HG02759 (cell line): ENCODE measurements at regions not wholly inside any gene's neighbourhood (a gene's known extent, or its start where the extent isn't known, plus 50 kb on each side); places are given as distances from the start of the nearest gene placed in this dataset.
"Not testable (repeated sequence)": the region's sequence is repeated elsewhere in the genome, so short reads cannot be mapped to it uniquely, and the experiment has no call there.

Experiments
- ATAC-seq: cut with Tn5 transposase; IDR thresholded peaks from one replicate; pipeline ENCODE4 v1.9.1; 2021; ENCODE audit warnings: mild to moderate bottlenecking, moderate library complexity; ENCODE audit not compliant: unreplicated experiment

DNA sequence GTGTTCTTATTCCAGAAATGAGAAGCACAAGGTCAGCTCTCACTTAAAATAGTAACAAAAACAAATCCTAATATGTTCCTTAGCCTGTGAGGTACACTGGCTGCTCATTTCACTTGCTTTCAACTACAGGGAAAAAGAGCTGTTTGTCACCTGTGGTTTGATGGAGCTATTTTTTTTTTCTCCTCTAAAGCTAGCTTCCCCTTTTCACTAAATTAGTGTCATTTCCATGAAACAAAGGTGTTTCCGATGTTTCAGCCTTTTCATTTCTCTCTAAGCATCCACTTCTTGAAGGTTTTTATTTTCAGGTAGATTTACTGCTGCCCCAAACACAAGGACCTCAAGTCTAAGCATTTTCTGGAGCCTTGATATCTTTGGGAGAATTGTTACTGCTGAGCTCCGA, 148.6 kb downstream of the RBMX2 start:
- ATAC-seq = no peak

DNA sequence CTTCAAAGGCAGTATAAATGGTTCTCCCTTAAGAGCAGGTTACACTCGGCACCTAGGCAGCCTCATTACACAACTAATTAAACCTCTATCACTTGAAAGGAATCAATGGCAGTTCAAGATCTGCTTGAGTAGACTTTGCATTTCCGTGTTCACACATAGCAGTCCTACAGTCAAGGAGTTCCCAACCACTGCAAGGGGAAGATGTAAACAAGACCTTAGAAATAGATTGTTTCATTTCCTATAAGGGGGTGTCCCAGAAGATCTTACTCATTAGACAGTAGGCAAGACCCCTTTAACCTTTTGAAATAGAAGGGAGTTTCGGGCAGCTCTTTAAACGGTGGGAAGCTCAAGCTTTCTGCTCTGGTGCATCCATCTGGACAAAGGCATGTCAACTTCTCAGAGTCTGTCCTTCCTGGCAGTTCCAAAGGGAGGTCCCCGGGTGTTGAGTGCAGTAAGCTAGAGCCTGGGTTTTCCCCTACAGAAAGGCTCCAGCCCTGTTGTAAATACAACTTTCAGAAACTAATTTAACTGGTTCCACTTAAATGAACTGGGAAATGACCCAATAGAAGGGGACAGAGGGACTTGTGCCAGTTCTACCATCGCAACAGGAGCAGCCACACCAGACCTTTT, 150.8 kb downstream of the RBMX2 start:
- ATAC-seq = peak; percentile 87

DNA sequence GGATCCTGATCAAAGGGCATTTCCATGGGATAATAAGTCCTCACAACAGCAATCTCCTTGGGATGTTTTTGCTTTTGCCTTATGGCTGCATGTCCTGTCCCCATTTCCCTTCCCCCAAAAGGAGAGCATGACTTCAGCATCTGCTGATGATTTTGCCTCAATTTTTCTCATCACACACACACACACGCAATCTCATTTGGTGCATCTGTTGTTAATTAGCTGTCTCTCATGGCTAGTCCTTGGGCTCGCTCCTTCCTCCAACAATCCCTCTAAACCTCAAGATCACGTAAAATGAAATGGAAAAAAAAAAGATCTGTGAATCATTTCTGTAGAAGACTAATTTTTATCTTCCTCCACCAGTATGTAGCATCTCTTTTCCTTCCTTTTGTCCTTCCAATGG, 153.6 kb downstream of the RBMX2 start:
- no peak for ATAC-seq

DNA sequence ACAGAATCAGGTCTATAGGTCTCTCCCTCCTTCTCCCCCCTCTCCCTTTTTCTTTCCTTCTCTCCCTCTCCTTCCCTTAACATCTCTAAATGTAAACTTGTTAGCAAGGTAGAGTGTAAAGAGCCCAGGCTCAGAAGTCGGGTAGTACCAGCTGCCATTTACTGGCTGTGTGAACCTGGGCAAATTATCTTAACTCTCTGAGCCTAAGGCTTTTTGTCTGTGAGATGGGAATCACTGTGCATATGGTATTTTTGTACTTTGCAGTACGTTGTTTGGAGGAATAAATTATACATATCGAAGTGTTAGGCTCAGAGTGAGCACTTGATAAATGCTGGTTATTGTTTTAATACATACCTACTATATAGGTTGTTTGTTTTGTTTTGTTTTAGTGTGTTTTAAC, 154.0 kb downstream of the RBMX2 start:
- no peak for ATAC-seq

DNA sequence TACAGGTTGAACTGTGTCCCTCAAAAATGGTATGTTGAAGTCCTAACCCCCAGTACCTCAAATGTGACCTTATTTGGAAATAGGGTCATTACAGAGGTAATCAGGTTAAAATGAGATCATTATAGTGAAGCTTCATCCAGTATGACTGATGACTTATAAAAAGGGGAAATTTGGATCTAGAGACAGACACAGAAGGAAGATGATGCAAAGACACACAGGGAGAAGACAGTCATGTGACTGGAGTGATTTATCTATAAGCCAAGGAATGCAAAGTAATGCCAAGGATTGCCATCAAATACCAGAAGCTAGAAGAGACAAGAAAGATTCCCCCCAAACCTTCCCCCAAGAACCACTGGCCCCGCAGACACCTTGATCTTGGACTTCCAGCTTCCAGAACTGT, 155.2 kb downstream of the RBMX2 start:
- no peak for ATAC-seq

DNA sequence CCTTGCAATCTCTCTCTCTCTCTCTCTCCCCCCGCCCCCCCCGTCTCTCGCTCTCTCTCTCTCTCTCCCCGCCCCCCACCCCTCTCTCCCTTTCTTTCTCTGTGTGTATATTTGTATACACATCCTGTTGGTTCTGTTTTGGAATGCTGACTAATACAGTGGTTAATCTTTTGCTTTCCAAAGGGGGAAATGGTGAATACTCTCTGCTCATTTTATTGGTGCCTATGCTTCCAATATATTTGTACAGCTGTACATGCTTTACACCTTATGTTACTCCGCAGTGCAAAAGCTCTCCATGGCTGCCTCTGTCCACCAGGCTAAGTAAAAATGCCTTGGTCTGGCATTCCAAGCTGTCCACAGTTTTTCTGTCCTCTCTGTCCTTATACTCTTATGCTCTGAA, 158.8 kb downstream of the RBMX2 start:
- no peak for ATAC-seq

DNA sequence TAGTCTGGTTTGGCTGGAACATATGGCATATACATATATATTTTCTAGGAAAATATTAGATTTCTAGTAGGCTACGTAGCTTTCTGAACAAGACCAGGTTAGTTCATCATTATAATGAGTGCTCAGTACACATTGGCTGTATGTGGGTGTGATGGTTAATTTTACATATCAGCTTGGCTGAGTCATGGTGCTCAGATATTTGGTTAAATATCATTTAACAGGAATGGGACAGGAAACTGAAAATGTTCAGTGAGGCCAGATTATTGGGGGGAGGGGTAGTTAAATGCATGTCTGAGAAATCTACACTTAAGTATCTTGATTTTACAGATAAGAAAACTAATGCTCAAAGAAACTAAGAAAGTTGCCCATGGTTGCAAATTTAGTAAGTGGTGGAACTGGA, 160.1 kb downstream of the RBMX2 start:
- no peak for ATAC-seq

DNA sequence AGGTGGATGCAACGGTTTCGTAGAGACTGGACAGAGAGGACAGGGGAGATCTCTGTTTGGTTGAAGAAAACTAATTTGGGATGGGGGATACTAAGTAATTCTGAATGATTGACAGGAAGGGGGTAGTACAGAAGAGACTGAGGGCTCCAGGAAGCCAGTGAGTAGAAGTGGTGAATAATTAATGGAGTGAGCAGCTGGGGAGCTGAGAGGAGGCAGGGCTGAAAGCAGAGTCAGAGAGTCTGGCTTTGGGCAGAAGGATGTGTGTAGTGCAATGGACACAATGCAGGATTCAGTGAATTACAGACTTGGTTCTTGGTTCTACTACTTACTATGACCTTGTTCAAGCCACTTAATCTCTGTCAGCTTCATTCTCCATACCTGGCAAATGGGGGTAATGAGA, 161.7 kb downstream of the RBMX2 start:
- ATAC-seq = no peak

DNA sequence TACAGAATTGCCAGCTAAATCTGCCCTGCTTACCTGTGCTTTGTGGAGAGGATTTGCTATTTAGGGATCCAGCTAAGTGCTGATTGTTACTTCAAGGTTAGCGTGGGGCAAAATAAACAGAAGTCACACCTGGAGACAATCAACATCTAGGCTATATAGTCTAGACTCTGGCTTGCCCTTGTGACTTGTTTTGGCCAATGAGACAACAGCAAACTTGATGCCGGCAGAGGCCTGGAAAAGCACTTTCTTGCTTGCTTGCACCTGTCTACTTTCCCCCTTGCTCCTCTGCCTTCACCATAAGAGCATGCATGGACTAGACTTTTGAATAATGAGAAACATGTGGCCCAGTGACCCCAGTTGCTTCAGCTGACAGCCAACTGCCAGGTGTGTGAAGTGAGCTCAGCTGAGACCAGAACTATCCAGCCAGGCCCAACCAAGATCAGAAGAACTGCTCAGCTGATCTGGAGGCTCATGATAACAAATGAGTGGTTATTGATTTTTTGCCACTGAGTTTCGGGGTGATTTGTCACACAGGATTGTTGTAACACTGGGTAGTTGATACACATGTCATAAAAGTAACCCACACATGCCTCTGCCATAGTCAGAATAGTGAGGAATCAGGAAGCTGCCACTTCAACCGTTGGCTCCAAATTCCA, 164.4 kb downstream of the RBMX2 start:
- ATAC-seq = no peak

DNA sequence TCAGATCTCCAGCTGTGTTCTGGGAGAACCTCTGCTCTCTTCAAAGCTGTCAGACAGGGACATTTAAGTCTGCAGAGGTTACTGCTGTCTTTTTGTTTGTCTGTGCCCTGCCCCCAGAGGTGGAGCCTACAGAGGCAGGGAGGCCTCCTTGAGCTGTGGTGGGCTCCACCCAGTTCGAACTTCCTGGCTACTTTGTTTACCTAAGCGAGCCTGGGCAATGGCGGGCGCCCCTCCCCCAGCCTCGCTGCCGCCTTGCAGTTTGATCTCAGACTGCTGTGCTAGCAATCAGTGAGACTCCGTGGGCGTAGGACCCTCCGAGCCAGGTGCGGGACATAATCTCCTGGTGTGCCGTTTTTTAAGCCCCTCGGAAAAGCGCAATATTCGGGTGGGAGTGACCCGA, 171.2 kb downstream of the RBMX2 start:
- not testable (repeated sequence) for ATAC-seq
